GM23248 (cell line): ENCODE measurements at regions not wholly inside any gene's neighbourhood (a gene's known extent, or its start where the extent isn't known, plus 50 kb on each side); places are given as distances from the start of the nearest gene placed in this dataset.

Experiments
- EZH2 ChIP-seq: fragments of 200-600 bp; sonication (generic); IDR thresholded peaks from 2 replicates; pipeline ENCODE4 v1.6.1; 2018; ENCODE audit warnings: antibody characterized with exemption, mild to moderate bottlenecking; ENCODE audit not compliant: insufficient read depth, poor library complexity, severe bottlenecking
- EZH2phosphoT487 ChIP-seq: fragments of 200-600 bp; sonication (generic); IDR thresholded peaks from 2 replicates; pipeline ENCODE4 v1.6.1; 2018; ENCODE audit warnings: antibody characterized with exemption, moderate library complexity, mild to moderate bottlenecking, low read depth; ENCODE audit not compliant: insufficient read depth

GRCh38 chr16:72389791-72390190, 217.8 kb upstream of the PMFBP1 start:
- no peak for TF ChIP-seq EZH2
- TF ChIP-seq EZH2phosphoT487: no peak
